Activated CD4-positive, alpha-beta T cell treated with anti-CD3 and anti-CD28 coated beads, Interleukin-2, Interleukin-4, amounts not matched to agents 100 ng/mL and 50 ng/mL, durations not matched to agents 16 hours and 8 hours (primary cell): ENCODE measurements at regions not wholly inside any gene's neighbourhood (a gene's known extent, or its start where the extent isn't known, plus 50 kb on each side); places are given as distances from the start of the nearest gene placed in this dataset.

Experiments used
- DNase-seq: peaks from one replicate; pipeline ENCODE4 v3.0.0-alpha.2; 2020; ENCODE audit warnings: low spot score

- no peak for DNase-seq
These were observed 413.6 kb downstream of the TRIML1 start for GRCh38 chr4:188552741-188553275.

DNA sequence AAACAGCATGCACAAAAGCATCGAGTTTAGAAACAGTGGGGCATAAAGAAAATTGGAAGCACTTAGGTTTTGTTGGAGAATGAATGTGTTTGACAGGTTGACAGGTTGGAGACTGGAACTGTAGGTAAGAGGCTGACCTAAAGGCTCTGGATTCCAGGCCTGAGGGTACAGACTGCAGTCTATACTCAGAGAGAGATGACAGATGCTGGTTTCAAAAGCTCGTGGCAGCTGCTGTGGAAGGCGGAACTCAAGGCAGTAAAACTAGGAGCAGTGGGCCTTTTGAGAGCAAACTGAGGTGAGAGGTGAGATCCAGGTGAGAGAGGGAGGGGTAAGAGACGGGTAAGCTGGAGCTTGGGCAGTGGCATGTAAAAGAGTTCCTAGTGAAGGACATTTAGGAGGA is 415.2 kb downstream of the TRIML1 start:
- DNase-seq, result no peak

DNA sequence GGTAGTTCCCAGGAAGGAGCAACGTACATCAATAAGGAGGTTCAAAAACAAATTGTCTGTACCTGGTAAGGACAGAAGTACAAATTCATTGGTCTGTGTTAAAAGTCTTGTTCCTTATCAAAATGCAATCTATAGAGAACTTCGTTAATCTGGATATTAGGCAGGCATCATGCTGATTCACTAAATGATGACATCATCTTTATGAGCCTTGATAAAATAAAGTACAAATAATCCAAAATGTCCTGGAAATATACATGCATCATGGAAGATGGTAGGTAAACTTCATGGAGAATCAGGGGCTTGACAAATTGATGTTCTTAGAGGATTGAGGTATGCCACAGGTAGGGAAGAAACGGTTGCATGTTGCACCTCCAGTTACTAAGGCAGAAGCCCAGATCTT is 433.9 kb downstream of the TRIML1 start:
- DNase-seq, result no peak

DNA sequence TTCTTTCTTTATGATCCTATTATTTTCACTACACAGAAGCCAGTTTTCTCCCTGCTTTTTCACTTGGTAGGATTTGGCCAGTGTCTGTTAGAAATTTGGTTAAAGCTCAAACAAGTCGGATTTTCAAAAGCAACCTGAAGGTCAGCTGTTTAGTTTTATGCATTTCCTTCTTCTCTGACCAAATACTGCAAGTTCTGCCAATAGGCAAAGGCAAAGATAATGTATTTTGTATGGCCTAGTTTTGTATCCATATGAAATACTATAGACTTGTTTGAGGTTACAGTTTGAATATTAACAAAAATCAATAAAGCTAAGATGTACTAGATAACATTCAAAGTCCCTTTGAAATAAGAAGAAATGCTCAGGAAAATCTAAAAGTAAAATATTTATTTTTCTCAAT is 439.4 kb downstream of the TRIML1 start:
- no peak for DNase-seq

GRCh38 chr4:188596021-188596420 is 456.8 kb downstream of the TRIML1 start:
- no peak for DNase-seq

DNA sequence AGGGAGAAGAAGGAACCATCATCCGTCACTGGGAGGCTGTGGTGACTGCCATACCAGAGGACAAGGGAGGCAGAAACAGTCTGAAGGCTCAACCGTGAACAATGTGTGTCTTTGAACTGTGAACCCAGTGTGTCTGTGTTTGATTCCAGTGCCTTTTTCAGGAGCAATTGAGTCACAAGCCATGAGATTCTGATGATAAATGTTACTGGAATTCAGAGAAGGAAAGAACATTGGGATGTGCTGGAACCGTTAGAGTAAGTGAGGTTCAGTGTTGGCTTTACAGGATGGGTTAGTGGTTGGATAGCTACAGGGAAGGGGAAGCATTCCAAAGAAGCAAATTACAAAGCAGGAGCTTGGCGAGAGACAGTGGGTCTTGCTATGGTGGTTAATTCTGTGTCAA is 464.4 kb downstream of the TRIML1 start:
- DNase-seq, result no peak

DNA sequence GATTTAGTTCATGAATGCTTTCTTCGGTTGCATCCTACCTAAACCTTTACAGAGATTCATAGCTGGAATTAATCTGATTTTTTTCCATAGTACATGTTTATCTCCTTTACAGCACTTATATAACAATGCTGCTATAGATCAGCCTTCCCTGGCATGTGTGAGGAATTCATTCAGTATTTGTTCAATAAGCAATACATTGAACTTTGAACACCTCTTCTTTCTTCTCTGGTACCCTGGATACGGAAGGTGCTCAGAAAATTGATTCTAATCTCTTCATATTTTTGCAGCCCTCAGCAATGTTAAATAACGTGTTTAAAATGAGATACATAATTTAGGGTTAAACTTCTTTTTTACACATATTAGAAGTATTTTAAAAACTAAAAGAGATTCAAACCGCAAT is 467.4 kb downstream of the TRIML1 start:
- DNase-seq, result no peak

GRCh38 chr4:188611143-188611542 is 471.9 kb downstream of the TRIML1 start:
- DNase-seq, result no peak

DNA sequence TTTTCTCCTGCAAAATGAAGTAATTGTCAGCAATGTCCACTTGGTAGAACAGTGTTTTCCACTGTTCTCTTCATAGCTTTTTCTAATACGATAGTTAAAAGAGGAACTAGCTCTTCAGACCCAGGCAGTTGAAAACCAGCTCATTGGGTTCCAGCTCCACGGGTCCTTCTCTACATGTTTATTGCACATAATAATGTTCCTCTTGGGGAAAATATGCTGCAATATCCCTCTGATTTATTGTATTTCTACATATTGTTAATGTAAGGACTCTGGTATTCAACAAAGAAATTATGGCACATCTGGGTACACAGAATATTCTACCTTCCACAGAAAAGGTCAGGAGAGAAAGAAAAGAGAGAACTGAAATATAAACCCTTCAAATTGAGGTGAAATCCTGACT is 473.4 kb downstream of the TRIML1 start:
- DNase-seq, result no peak

DNA sequence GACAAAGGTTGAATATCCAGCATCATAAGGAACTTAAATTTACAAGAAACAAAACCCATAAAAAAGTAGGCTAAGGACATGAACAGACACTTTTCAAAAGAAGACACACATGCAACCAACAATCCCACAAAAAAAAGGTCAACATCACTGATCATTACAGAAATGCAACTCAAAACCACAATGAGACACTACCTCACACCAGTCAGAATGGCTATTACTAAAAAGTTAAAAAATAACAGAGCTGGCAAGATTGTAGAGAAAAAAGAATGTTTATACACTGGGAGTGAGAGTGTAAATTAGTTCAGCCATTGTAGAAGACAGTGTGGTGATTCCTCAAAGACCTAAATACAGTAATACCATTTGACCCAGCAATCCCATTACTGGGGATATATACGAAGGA is 474.7 kb downstream of the TRIML1 start:
- DNase-seq, result no peak

DNA sequence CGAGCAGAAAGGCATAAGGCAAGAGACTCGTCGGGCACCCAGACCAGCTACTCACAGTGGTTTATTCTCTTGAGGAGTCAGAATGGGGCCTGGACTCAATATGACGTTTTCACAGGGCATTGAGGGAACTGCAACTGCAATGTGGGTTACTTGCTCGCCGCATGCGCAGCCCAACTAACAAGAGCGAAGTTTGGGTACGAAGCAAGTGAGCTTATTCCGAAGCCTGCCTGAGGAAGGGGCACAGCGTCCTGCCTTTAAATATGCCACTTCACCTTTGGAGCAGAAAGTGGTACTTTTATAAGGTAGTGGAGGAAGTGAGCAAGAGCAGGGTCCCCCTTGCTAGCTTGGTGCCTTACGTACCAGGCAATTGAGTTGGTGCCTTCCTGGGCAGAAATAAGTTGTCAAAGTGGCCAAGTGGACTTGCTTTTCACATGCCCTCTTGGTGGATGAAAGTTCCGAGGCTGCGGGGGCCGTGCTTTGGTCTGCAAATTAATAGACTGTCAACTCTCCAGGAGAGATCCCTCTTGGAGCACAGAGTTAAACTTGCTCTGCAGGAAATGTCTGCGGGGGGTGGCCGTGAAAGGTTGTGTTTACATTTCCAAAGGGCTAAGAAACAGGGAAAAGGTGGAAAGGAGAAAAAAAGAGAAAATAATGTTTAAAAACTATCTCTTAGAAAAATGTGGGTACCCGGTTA is 480.4 kb downstream of the TRIML1 start:
- DNase-seq, result no peak

- DNase-seq, result no peak
These were observed 481.4 kb downstream of the TRIML1 start for GRCh38 chr4:188620608-188621007.

- no peak for DNase-seq
These were observed 484.1 kb downstream of the TRIML1 start for GRCh38 chr4:188623314-188623854.

GRCh38 chr4:188624370-188624769 is 485.1 kb downstream of the TRIML1 start:
- no peak for DNase-seq

DNA sequence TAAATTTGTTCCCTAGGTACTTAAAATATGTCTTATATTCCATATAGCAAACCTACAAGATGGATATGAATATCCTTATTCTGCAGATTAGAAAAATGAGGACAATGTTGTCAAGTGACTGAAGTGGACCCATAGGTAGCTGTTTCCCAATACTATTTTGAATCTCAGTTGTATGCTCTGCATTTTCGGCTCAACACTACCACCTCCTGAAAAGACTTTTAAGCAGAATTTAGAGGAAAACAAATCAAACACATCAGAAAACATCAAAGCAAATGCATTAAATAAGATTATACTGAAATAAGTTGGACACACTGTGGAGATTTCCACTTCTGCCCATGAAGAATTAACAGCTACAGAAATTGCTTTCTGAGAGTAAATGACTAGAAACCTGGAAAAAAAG is 488.7 kb downstream of the TRIML1 start:
- DNase-seq, result no peak

- DNase-seq, result no peak
These were observed 500.3 kb downstream of the TRIML1 start for GRCh38 chr4:188639479-188640100.

DNA sequence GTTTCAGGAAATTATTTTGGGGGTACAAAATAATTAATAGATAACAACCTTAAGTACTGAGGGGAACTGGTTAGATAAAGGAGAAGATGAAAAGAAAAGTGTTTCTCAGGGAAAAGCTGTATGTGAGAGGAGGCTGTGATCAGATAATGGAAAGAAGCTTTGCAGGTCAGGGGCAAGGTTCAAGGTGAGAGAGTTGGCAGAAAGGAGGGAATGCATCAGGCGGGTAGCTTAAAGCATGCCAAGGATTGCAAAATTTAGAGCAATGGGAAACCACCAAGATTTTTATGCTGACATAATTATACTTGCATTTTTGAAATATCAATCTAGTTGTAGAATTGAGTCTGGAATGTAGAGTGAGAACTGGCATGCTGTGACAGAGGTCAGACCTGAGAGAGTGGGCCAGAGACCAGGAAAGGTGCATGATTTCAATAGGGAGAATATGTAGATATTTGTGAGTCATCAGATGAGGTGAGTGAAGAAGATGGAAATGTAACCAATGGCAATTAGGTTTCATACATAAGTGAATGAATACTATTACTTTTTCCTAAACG is 508.7 kb downstream of the TRIML1 start:
- no peak for DNase-seq

- DNase-seq, result no peak
These were observed 510.4 kb downstream of the TRIML1 start for GRCh38 chr4:188649635-188650034.

DNA sequence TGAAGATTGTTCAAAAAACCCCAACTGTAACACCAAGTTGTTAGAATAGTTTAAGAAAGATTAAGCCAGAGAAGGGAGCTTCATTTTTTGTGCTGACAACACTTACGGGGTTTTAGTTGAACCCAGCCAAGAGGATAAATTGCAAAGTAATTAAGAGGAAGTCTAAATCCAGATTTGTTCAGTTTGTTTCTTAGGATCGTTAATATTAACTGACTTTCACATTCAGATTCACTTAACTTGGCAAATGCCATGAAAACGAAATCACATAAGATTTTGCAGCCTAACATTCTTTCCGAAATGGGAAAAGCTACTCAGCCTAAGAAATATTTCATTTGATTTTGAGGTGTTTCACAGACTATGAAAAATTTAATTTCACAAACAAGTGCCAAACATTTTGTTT is 511.3 kb downstream of the TRIML1 start:
- DNase-seq, result no peak

- DNase-seq, result no peak
These were observed 518.1 kb downstream of the TRIML1 start for GRCh38 chr4:188657365-188657764.

- DNase-seq, result no peak
These were observed 519.8 kb downstream of the TRIML1 start for GRCh38 chr4:188658958-188659522.

DNA sequence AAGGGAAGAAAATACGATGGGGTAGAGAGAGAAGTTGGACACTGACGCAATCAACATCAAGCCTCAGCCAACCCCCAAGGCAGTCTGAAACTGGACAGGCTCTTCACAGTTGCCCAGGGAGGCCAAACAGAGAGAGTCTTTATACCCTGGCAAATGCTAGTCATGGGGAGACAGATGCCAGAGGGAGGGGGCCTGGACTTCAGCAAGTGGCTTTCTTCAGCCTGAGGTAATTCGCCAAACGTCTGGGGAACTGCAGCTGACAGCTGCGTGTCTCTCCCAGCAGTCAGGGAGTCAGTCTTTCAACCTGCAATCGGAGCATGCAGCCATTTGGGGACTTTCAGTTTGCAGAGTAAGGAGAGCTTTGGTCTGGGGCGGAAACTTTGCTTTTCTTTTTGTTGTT is 521.6 kb downstream of the TRIML1 start:
- no peak for DNase-seq

DNA sequence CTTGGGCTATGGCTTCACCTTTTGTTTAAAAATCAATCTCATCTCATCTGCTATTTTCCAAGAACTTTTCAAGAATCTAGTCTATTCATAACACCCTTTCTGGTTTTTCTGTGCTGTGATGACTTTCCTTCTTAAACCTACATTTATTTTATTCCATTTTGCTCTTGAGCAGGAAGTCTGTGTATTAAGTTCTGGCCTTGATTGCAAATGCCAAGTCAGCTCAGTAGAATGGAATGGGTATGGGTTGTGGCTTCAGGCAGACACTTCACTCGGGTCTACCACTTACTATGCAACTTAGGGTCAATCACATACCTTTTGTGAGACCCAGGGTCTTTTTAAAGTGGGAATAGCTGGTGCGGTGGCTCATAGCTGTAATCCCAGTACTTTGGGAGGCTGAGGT is 522.3 kb downstream of the TRIML1 start:
- no peak for DNase-seq
